C4-2B (cell line): ENCODE measurements at regions not wholly inside any gene's neighbourhood (a gene's known extent, or its start where the extent isn't known, plus 50 kb on each side); places are given as distances from the start of the nearest gene placed in this dataset.

Experiments used
- CTCF ChIP-seq: fragments of 450-650 bp; conservative IDR thresholded peaks from 2 replicates; pipeline ENCODE4 v1.5.1; 2017; ENCODE audit warnings: mild to moderate bottlenecking
- ZFX ChIP-seq: fragments of 450-650 bp; IDR thresholded peaks from 2 replicates; pipeline ENCODE4 v1.6.1; 2017

DNA sequence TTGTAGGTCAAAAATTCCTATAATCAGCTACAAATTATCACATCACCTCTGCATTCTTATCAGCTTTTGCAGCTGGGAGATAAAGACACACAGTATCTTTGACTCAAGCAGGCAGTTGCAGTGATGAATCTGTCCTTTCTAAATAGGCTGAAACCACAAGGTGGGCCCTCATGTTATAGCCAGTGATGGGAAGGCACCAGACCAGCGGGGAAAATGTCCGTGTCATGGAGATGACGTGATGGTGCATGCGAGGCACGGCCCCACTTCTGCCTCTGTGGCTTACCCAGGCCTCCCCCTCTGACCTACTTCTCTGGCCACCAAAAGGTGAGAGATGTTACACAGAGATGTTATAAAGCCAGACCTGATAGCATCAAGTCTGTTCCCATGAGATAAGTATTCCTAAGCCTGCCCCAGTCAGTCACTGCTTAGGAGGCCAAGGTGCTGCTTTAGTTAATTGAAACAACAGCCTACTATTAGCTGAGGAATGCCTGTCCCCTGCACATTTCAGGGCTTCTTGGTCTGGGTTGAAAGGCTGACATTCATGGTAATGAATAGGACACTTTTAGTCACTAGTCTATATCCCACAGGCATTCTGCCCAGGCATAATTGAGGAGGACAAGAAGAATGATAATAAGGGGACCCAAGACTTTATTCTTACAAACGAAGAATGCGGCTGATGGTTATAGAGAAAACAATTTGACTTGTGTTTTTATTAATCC is 327.9 kb downstream of the LPIN1 start:
- TF ChIP-seq CTCF (no peak), ZFX (no peak)
